K562 (cell line): ENCODE measurements at regions not wholly inside any gene's neighbourhood (a gene's known extent, or its start where the extent isn't known, plus 50 kb on each side); places are given as distances from the start of the nearest gene placed in this dataset.

Experiments used
- ATAC-seq: fragments of 200-7000 bp; cut with Tn5 transposase; 3 replicates; pipeline ENCODE4 v1.9.1; 2020; ENCODE audit warnings: moderate library complexity
- BruUV-seq: library from RNA; stranded (reverse); fragments of 400-500 nt; replicated peaks from 2 replicates; lab custom pipeline; 2021; lab: Mats Ljungman, UMichigan
- CTCF ChIA-PET: fragments of 300-600 bp; formaldehyde crosslinking; extraction: SDS; loops from one replicate; lab custom pipeline; 2021; ENCODE audit warnings: low intra/inter-chr PET ratio; lab: Yijun Ruan, JAX
- POLR2A ChIA-PET: fragments of 300-600, 350-650 bp; sonication (Branson Sonifier 250); formaldehyde crosslinking; extraction: SDS; loops from one replicate; lab custom pipeline; 2021; ENCODE audit warnings: antibody characterized with exemption, inconsistent platforms; lab: Yijun Ruan, JAX
- DNase-seq, 4 experiments: peaks; one replicate each; pipeline versions ENCODE4 v3.0.0 to v3.0.0-alpha.2; 2011 to 2018; ENCODE audit warnings: low spot score in 3 of 4, mixed read lengths in 3 of 4; ENCODE audit errors: extremely low read depth in 1 of 4
- FAIRE-seq: peaks from 2 replicates; lab custom pipeline; 2011; peaks lifted over from hg19 to GRCh38; lab: Jason Lieb, UNC
- H2AFZ ChIP-seq: 2 replicates; pipeline ENCODE4 v1.6.0; 2011; ENCODE audit warnings: low read depth, low read length, control low read depth, inconsistent platforms
- H3K27ac ChIP-seq: fragments of 200-600 bp; 3 replicates; pipeline ENCODE4 v1.8.0; 2011; ENCODE audit warnings: low read depth, mild to moderate bottlenecking, control low read depth, inconsistent platforms, low read length, moderate library complexity, mixed read lengths; ENCODE audit errors: extremely low read depth
- H3K27me3 ChIP-seq, 2 experiments: fragments of 300-600 bp in 1 of 2; 2 replicates in 1 of 2; 3 replicates in 1 of 2; pipeline versions ENCODE4 v1.6.0 to v1.8.0; 2011; ENCODE audit warnings: inconsistent platforms in 2 of 2, low read length in 2 of 2, mild to moderate bottlenecking in 1 of 2, mixed read lengths in 1 of 2, moderate library complexity in 1 of 2; ENCODE audit not compliant: control insufficient read depth in 2 of 2, insufficient read depth in 2 of 2
- H3K36me3 ChIP-seq: fragments of 300-600 bp; 3 replicates; pipeline ENCODE4 v1.8.0; 2011; ENCODE audit warnings: mild to moderate bottlenecking, low read length, inconsistent platforms; ENCODE audit not compliant: control insufficient read depth, insufficient read depth
- H3K4me1 ChIP-seq, 2 experiments: fragments of 200-600 bp in 1 of 2; replicated peaks in 1 of 2; 2 replicates in 1 of 2; 3 replicates in 1 of 2; pipeline versions ENCODE4 v1.5.1 to v1.8.0; 2011; ENCODE audit warnings: inconsistent platforms in 2 of 2, low read length in 2 of 2, mild to moderate bottlenecking in 1 of 2, mixed read lengths in 1 of 2, moderate library complexity in 1 of 2; ENCODE audit not compliant: control insufficient read depth in 2 of 2, insufficient read depth in 2 of 2
- H3K4me2 ChIP-seq: 2 replicates; pipeline ENCODE4 v1.6.1; 2011; ENCODE audit warnings: low read length, control low read depth, inconsistent platforms, mixed read lengths; ENCODE audit not compliant: insufficient read depth
- H3K4me3 ChIP-seq: fragments of 200-600 bp; sonication (generic), shearing (Covaris generic); 2 replicates; pipeline ENCODE4 v1.5.1; 2016; ENCODE audit warnings: control low read depth, inconsistent platforms
- H3K79me2 ChIP-seq: fragments of 200-600 bp; 3 replicates; pipeline ENCODE4 v1.8.0; 2011; ENCODE audit warnings: low read length, inconsistent platforms; ENCODE audit not compliant: control insufficient read depth, insufficient read depth
- H3K9ac ChIP-seq, 2 experiments: 2 replicates each; pipeline versions ENCODE4 v1.6.0 to v1.6.1; 2011; ENCODE audit warnings: low read depth in 2 of 2, low read length in 2 of 2, control low read depth in 1 of 2, inconsistent platforms in 1 of 2, mild to moderate bottlenecking in 1 of 2, mixed read lengths in 1 of 2; ENCODE audit not compliant: insufficient read depth in 1 of 2
- H3K9me1 ChIP-seq: one replicate; pipeline ENCODE4 v1.6.0; 2011; ENCODE audit warnings: inconsistent platforms, mild to moderate bottlenecking, low read length, moderate library complexity; ENCODE audit not compliant: control insufficient read depth, insufficient read depth
- H3K9me3 ChIP-seq: replicated peaks from 2 replicates; pipeline ENCODE4 v1.5.1; 2011; ENCODE audit warnings: low read depth, low read length, inconsistent platforms; ENCODE audit not compliant: control insufficient read depth, insufficient read depth
- H4K20me1 ChIP-seq: replicated peaks from 2 replicates; pipeline ENCODE4 v1.6.1; 2011; ENCODE audit warnings: low read length, inconsistent platforms, mixed read lengths; ENCODE audit not compliant: control insufficient read depth, insufficient read depth
- AFF4 ChIP-seq: sonication (generic); formaldehyde crosslinking; IDR thresholded peaks from 2 replicates; pipeline ENCODE4 v1.8.0; 2023; ENCODE audit warnings: mild to moderate bottlenecking, missing genetic modification reagents
- HMG20B ChIP-seq: fragments of 250-450 bp; sonication (Bioruptor Pico); IDR thresholded peaks from 2 replicates; pipeline ENCODE4 v1.5.0; 2021; ENCODE audit warnings: mild to moderate bottlenecking
- RUNX1 ChIP-seq: sonication (generic); IDR thresholded peaks from 2 replicates; pipeline ENCODE4 v1.6.1; 2016; ENCODE audit warnings: antibody characterized with exemption, low read depth
- ZBTB40 ChIP-seq, 2 experiments: fragments of 450-650 bp in 1 of 2; sonication (generic) in 1 of 2; formaldehyde crosslinking in 1 of 2; IDR thresholded peaks; 2 replicates each; pipeline versions ENCODE4 v1.7.1 to v1.9.0; 2016 to 2022; ENCODE audit warnings: inconsistent platforms in 1 of 2, mild to moderate bottlenecking in 1 of 2, missing genetic modification reagents in 1 of 2
- ZFP91 ChIP-seq: sonication (generic); formaldehyde crosslinking; IDR thresholded peaks from 2 replicates; pipeline ENCODE4 v1.8.0; 2022; ENCODE audit warnings: mild to moderate bottlenecking, missing genetic modification reagents
- WGBS: fragments of 100-300 bp; shearing (Covaris generic); methylation state at CpG from one replicate; pipeline ENCODE4 v1.1.6; 2016; ENCODE audit warnings: low coverage, mixed read lengths; ENCODE audit not compliant: insufficient coverage; ENCODE audit errors: missing lambda C conversion rate; 5-methylcytosine and 5-hydroxymethylcytosine counted together
- in situ Hi-C: fragments of 300-500 bp; cut with MboI; formaldehyde crosslinking; loops from 4 replicates; pipeline ENCODE4 v1.15.0; 2018; ENCODE audit warnings: inconsistent platforms, mixed read lengths
- intact Hi-C: fragments of 100-400 bp; cut with micrococcal nuclease; formaldehyde crosslinking; loops from 2 replicates; pipeline ENCODE4 v1.14.2; 2022

DNA sequence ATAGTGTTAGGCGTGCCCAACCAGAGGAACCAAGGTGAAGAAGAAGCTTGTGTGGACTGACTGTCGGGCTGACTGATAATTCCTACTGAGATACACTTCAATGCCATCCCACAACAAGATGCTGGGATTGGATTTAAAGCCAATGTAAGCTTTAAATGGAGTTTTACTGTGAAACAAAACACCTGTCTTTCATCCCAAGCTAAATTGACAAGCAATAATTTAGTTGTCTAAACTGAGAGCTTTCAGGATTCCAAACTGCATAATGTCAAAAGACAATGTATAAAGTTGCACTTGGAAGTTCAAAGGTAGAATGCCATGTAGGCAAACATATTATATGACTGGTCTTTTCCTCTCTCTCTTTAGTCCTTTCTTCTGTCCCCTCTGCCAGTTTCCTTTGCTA lies 1025.3 kb upstream of the FANCL start:
- Histone ChIP-seq H3K4me1 (no peaks in the 10 kb centered on the region), H3K9me1 (no peaks in the 10 kb centered on the region), H3K27me3 (no peaks in the 10 kb centered on the region), H2AFZ (no peak overlapping the region), H3K9me3 (no peaks in the 10 kb centered on the region), H4K20me1 (no peaks in the 10 kb centered on the region), H3K9ac (no peak overlapping the region), H3K4me2 (no peak overlapping the region), H3K4me3 (no peak overlapping the region), H3K27ac (no peak overlapping the region), H3K79me2 (no peaks in the 10 kb centered on the region), H3K36me3 (no peaks in the 10 kb centered on the region)
- BruUV-seq = no TSS peak
- in situ Hi-C loops = no loop called here
- no peak for ATAC-seq
- DNase-seq = no peak
- FAIRE-seq = no peak
- ChIA-PET POLR2A (interaction anchor here (0.9 kb wide), 1 partner anchor 28 kb away, joined by 3 read pairs; no protein-coding TSS in a partner anchor), CTCF (no interaction called here)
- intact Hi-C loops = no loop called here
- WGBS = 0% methylated on average over 2 of the region's 2 CpGs
- TF ChIP-seq RUNX1 = no peak
- no peak for TF ChIP-seq HMG20B (CRISPR knock-in tag)
- TF ChIP-seq ZFP91 (CRISPR knock-in tag) = no peak
- no peak for TF ChIP-seq ZBTB40 (IDR thresholded peaks at IDR 0.05)
- TF ChIP-seq ZBTB40 (CRISPR knock-in tag; IDR thresholded peaks at IDR 0.05) = no peak
- no peak for TF ChIP-seq AFF4
